Endothelial cell of umbilical vein (primary cell): ENCODE measurements at regions not wholly inside any gene's neighbourhood (a gene's known extent, or its start where the extent isn't known, plus 50 kb on each side); places are given as distances from the start of the nearest gene placed in this dataset.

Source experiments
- BruUV-seq: library from RNA; stranded (reverse); fragments of 400-500 nt; replicated peaks from 2 replicates; lab custom pipeline; 2021; lab: Mats Ljungman, UMichigan
- CTCF ChIA-PET: fragments of 300-600, 350-600 bp; sonication (Branson Sonifier 250); formaldehyde crosslinking; loops from one replicate; lab custom pipeline; 2021; ENCODE audit warnings: antibody characterized with exemption, inconsistent platforms; lab: Charles Lee
- POLR2A ChIA-PET: fragments of 300-600, 350-600 bp; sonication (Branson Sonifier 250); formaldehyde crosslinking; loops from one replicate; lab custom pipeline; 2021; ENCODE audit warnings: antibody characterized with exemption, inconsistent platforms; lab: Charles Lee
- DNase-seq: peaks from one replicate; pipeline ENCODE4 v3.0.0-alpha.2; 2011; ENCODE audit warnings: low read depth, low spot score
- FAIRE-seq: peaks from 2 replicates; lab custom pipeline; 2011; peaks lifted over from hg19 to GRCh38; lab: Jason Lieb, UNC
- H2AFZ ChIP-seq: 2 replicates; pipeline ENCODE4 v1.6.0; 2012; ENCODE audit warnings: low read depth, low read length, control low read depth, inconsistent platforms
- H3K27ac ChIP-seq: 2 replicates; pipeline ENCODE4 v1.5.1; 2011; ENCODE audit warnings: low read depth, mild to moderate bottlenecking, control low read depth, low read length, moderate library complexity; ENCODE audit not compliant: insufficient read depth
- H3K27me3 ChIP-seq, 2 experiments: 2 replicates each; pipeline versions ENCODE4 v1.6.0 to v1.6.1; 2011; ENCODE audit warnings: low read length in 2 of 2, mixed read lengths in 1 of 2; ENCODE audit not compliant: control insufficient read depth in 2 of 2, insufficient read depth in 2 of 2
- H3K36me3 ChIP-seq, 2 experiments: 2 replicates in 1 of 2; 3 replicates in 1 of 2; pipeline ENCODE4 v1.5.1; 2011; ENCODE audit warnings: low read length in 2 of 2, mild to moderate bottlenecking in 1 of 2, moderate library complexity in 1 of 2; ENCODE audit not compliant: control insufficient read depth in 2 of 2, insufficient read depth in 2 of 2; ENCODE audit errors: extremely low read depth in 1 of 2
- H3K4me1 ChIP-seq: 3 replicates; pipeline ENCODE4 v1.5.1; 2011; ENCODE audit warnings: mild to moderate bottlenecking, low read length; ENCODE audit not compliant: control insufficient read depth, insufficient read depth; ENCODE audit errors: extremely low read depth
- H3K4me2 ChIP-seq: 2 replicates; pipeline ENCODE4 v1.6.1; 2011; ENCODE audit warnings: low read length, control low read depth, mixed read lengths; ENCODE audit not compliant: insufficient read depth
- H3K4me3 ChIP-seq, 3 experiments: fragments of 200-600 bp in 1 of 3; sonication (generic), shearing (Covaris generic) in 1 of 3; replicated peaks in 1 of 3; 2 replicates each; pipeline ENCODE4 v1.5.1; 2011 to 2016; ENCODE audit warnings: control low read depth in 3 of 3, low read length in 3 of 3, mild to moderate bottlenecking in 2 of 3, inconsistent platforms in 1 of 3, low read depth in 1 of 3, moderate library complexity in 1 of 3; ENCODE audit not compliant: insufficient read depth in 1 of 3
- H3K79me2 ChIP-seq: 2 replicates; pipeline ENCODE4 v1.6.0; 2012; ENCODE audit warnings: low read length, inconsistent platforms; ENCODE audit not compliant: control insufficient read depth, insufficient read depth
- H3K9ac ChIP-seq: replicated peaks from 2 replicates; pipeline ENCODE3; 2011; ENCODE audit warnings: low read length, control low read depth; ENCODE audit not compliant: insufficient read depth; ENCODE audit errors: extremely low read depth
- H3K9me1 ChIP-seq: replicated peaks from 3 replicates; pipeline ENCODE4 v1.6.0; 2011; ENCODE audit warnings: mild to moderate bottlenecking, low read length; ENCODE audit not compliant: control insufficient read depth, insufficient read depth; ENCODE audit errors: extremely low read depth
- H3K9me3 ChIP-seq: replicated peaks from 2 replicates; pipeline ENCODE4 v1.5.1; 2012; ENCODE audit warnings: low read length, inconsistent platforms; ENCODE audit not compliant: control insufficient read depth, insufficient read depth
- H4K20me1 ChIP-seq: replicated peaks from 2 replicates; pipeline ENCODE3; 2011; ENCODE audit warnings: mild to moderate bottlenecking, low read length; ENCODE audit not compliant: control insufficient read depth, insufficient read depth; ENCODE audit errors: extremely low read depth
- EZH2 ChIP-seq: IDR thresholded peaks from 2 replicates; pipeline ENCODE4 v1.6.1; 2012; ENCODE audit warnings: borderline replicate concordance, low read depth, mild to moderate bottlenecking, moderate library complexity, low read length, inconsistent platforms; ENCODE audit not compliant: severe bottlenecking
- GATA2 ChIP-seq: IDR thresholded peaks from 2 replicates; pipeline ENCODE4 v1.7.0; 2011; ENCODE audit warnings: low read depth, mild to moderate bottlenecking, moderate library complexity, mixed read lengths, low read length; ENCODE audit not compliant: insufficient read length, insufficient read depth
- POLR2A ChIP-seq: IDR thresholded peaks from 2 replicates; pipeline ENCODE4 v1.6.1; 2012; ENCODE audit warnings: low read depth, mild to moderate bottlenecking, control low read depth, low read length
- POLR2AphosphoS5 ChIP-seq: IDR thresholded peaks from 2 replicates; pipeline ENCODE4 v1.6.1; 2012; ENCODE audit warnings: low read depth, mild to moderate bottlenecking, control low read depth, low read length, moderate library complexity; ENCODE audit not compliant: insufficient read depth
- dilution Hi-C: fragments of 300-500 bp; cut with MboI; formaldehyde crosslinking; loops from one replicate; pipeline ENCODE4 v1.15.0; 2019; ENCODE audit warnings: low sequenced_read_pairs; ENCODE audit not compliant: extremely low pct_ligation_motif_present
- intact Hi-C: fragments of 100-400 bp; cut with micrococcal nuclease; formaldehyde crosslinking; loops from one replicate; pipeline ENCODE4 v1.10.0; 2022
- TF ChIP-seq, protein P1 (sequence below): IDR thresholded peaks from 2 replicates; pipeline ENCODE4 v1.6.1; 2011; ENCODE audit not compliant: insufficient read depth, insufficient read length

GRCh38 chr5:85069659-85070640, 685.3 kb upstream of the EDIL3 start:
- no peak overlapping the region for H2AFZ ChIP-seq
- H3K79me2 ChIP-seq = no peaks in the 10 kb centered on the region
- no TSS peak for BruUV-seq
- H3K27me3 ChIP-seq = no peaks in the 10 kb centered on the region
- POLR2A ChIA-PET = no interaction called here
- H3K9ac ChIP-seq = no peak overlapping the region
- H3K4me2 ChIP-seq = no peak overlapping the region
- H3K4me1 ChIP-seq = no peaks in the 10 kb centered on the region
- no peaks in the 10 kb centered on the region for H3K36me3 ChIP-seq
- no peaks in the 10 kb centered on the region for H3K9me1 ChIP-seq
- dilution Hi-C loops (no loop called here), intact Hi-C loops (no loop called here)
- H3K27ac ChIP-seq = no peak overlapping the region
- TF ChIP-seq EZH2 (no peak), POLR2A (no peak), POLR2AphosphoS5 (no peak), GATA2 (no peak)
- TF ChIP-seq, protein P1, sequence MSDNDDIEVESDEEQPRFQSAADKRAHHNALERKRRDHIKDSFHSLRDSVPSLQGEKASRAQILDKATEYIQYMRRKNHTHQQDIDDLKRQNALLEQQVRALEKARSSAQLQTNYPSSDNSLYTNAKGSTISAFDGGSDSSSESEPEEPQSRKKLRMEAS = no peak
- DNase-seq (no peak), FAIRE-seq (no peak)
- no peaks in the 10 kb centered on the region for H3K9me3 ChIP-seq
- no peak overlapping the region for H3K4me3 ChIP-seq
- CTCF ChIA-PET = no interaction called here
- H4K20me1 ChIP-seq = no peaks in the 10 kb centered on the region

- Histone ChIP-seq H3K36me3 (no peaks in the 10 kb centered on the region), H2AFZ (no peak overlapping the region), H3K4me2 (no peak overlapping the region), H3K9me1 (no peaks in the 10 kb centered on the region), H4K20me1 (no peaks in the 10 kb centered on the region), H3K27me3 (no peaks in the 10 kb centered on the region), H3K79me2 (no peaks in the 10 kb centered on the region), H3K4me3 (no peak overlapping the region), H3K4me1 (no peaks in the 10 kb centered on the region), H3K27ac (no peak overlapping the region), H3K9ac (no peak overlapping the region), H3K9me3 (no peaks in the 10 kb centered on the region)
- ChIA-PET POLR2A (no interaction called here), CTCF (no interaction called here)
- FAIRE-seq (no peak), DNase-seq (no peak)
- dilution Hi-C loops (no loop called here), intact Hi-C loops (no loop called here)
- BruUV-seq = no TSS peak
- TF ChIP-seq, protein P1 = no peak
- no peak for TF ChIP-seq GATA2
- TF ChIP-seq EZH2 = no peak
Measured at GRCh38 chr5:85077581-85077980, 692.9 kb upstream of the EDIL3 start.
